GM19372 (cell line): ENCODE measurements at regions not wholly inside any gene's neighbourhood (a gene's known extent, or its start where the extent isn't known, plus 50 kb on each side); places are given as distances from the start of the nearest gene placed in this dataset.

Experiments used
- ATAC-seq: cut with Tn5 transposase; IDR thresholded peaks from one replicate; pipeline ENCODE4 v1.9.1; 2021; ENCODE audit warnings: mild to moderate bottlenecking, low read depth, moderate library complexity; ENCODE audit not compliant: unreplicated experiment

DNA sequence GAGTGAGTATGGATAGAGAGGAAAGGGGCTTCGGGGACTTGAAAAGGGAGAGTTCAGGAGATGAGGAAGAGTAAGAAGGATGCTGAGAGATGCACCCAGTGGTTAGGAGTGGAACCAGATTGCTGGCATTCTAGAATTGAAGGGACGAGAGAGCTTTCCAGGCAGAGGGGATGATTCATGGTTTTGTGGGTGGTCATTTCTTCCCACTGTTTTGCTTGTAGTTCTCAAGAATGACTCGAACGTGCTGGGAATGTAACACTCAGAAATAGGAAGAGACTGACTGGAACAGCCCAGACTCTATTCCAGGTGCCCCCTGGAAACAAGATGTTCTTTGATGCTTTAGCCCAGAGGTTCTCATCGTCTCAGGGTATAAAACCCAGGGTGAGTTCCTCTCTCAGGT lies 294.2 kb downstream of the ICE1 start:
- no peak for ATAC-seq

DNA sequence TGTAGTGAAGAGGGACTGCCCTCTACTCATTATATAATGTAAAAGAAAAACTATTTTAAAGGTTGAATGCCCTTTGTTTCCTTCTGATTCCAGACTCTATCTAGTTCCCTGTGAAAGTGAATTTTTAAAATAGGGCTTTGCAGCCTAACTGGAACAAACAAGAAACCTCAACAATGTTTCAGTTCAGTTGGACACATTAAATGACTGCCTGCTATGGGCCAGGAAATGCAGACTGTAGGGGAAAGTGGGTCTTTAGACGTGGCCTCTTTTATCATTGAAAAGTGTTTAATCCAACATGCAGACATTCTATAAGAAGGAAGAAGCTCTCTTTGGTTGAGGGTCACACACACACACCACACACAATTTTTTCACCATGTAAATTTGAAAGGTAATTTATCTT lies 289.1 kb downstream of the ICE1 start:
- no peak for ATAC-seq

DNA sequence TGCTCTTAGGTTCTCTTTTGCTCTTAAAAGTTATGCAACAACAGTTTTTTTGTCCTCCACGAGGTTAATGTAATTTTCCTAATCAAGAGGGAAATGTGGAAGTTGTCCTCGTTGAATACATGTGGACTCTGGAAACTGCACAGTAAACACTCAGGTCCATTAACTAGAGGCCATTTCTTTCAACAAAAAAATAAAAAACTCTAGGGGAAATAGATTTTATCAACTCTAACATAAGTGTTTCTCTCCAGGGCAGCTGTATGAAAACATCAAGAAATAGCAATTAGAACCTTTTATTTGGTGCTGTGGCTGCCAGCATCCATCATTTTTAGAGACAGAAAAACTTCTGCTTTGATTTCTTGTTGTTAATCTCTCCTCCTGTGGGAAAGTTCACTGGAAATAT lies 288.6 kb downstream of the ICE1 start:
- no peak for ATAC-seq

DNA sequence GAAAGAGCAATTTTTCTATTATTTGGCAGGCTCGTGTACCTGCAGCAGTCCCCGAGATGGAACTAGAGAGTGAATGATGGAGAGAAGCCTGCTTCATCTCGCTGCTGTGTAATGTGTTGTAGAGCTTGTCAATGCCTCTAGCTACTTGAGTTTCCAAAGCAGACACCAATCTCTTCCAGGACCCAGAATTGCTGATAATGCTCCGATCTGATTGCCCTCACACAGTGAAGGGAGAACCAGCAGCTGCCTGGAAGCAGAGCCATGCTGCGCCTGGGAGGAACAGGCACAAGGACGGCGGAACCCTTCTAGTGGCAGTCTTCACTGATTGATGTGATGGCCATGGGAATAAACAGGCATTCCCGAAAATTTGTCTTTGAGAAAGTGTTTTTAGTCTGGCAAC lies 288.0 kb downstream of the ICE1 start:
- ATAC-seq = no peak

DNA sequence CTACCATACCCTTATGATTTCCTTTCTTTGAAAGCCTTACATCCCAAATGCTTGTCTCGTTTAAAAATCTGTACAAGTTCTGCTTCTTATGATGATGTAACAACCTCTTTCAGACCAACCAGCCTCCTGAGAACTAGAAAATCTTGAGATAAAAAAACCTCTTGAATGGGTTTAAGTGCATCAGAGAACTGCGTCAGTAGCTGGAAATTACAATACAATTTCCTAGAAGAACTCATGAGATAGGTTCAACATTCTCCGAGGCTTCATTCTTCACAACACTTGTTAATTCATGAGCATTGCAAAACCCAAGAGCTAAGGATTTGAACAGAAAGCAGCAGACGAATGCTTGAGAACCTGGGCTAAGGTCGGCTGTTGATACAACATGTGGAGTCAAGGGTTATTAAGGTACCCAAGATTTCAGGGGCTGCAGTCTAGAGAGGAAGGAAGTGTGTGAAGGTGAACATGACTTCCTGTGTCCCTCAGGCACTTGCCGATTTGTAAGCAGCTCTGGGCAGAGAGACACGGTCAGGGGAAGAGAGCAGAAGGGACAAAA lies 286.0 kb downstream of the ICE1 start:
- ATAC-seq = no peak

DNA sequence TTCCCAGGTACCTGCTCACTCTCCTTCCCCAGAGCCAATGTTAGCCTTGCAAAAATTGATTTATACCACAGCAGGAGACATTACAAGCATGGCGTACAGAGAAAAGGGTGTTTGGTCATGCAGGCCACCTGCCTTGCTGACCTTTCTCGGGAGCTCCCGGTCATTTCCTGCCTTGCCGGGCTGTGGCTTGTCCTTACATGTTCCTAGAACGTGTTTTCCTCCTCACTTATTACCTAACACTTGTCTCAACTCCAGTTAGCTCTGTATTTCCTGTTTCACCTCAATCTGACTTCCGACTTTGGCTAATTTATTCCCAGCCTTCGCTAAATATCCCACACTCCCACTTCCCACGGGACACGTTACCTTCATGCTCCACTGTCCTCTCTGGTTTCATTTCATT lies 282.5 kb downstream of the ICE1 start:
- no peak for ATAC-seq

DNA sequence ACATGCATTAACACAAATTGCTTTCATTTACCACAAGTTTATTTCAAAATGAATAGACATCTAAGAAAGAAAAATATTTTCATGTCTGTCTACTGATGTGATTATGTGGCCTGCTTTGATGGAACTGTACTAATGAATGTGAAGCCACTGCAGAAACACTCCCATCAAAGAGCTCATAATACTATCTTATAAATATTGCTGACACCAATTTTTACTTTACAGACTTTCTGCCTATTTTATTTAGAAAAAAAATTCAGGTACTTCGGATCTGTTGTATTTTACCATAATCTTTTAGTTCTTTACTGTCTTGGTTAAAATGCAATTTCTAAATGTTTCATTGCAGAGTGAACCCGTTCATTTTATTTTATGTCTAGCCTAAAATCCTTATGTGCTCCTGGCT lies 281.9 kb downstream of the ICE1 start:
- no peak for ATAC-seq

DNA sequence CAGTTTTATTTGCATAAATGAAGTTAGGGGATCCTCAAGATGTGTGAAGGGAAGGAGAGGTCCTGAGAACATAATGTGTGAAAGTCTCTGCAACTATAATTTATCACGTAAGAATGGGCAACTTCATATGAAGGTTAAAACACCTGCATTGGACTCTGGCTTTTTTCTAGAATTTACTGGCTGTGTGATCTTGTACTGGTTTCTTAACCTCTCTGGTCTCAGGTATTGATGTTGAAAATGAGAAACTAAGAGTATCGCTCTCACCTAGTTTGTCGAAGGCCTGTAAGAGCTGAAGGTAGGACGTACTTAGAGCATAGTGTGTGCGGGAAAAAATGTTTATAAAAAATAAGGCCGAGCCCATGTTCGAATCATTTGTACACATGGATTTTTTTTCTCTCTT lies 280.5 kb downstream of the ICE1 start:
- no peak for ATAC-seq

DNA sequence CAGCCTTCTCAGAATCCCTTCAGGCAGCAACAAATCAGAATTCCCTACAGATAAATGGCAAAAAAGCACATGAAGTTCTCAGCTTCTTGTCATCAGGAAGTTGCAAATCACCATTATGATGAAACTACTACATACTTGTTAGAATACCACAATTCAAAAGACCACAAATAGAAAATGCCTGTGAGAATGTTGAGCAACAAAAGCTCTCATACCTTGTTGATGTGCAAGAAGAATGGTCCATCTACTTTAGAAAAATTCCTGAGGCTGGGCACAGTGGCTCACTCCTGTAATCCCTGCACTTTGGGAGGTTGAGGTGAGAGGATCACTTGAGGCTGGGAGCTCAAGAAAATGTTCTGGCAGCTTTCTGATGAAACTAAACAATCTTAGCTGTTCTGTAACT lies 278.1 kb downstream of the ICE1 start:
- no peak for ATAC-seq

DNA sequence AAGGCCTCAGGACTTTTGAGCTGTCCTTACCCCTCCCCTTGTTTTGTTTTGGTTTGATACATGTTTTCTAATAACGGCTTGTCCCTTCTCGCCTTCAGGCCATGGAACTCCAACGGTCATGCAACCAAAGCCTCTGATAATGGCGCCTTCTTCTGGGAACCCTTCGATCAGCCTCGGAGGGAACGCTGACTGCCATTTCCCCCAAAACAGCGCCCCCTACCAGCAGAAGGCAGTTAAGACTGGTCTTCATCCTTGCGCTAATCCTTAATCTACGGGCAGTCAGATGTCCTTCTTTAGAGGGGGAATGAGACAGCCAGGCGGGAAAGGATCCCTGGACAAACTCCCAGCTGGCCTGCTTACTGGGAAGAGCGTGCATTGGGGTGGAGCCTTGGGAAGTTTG lies 276.6 kb downstream of the ICE1 start:
- no peak for ATAC-seq

DNA sequence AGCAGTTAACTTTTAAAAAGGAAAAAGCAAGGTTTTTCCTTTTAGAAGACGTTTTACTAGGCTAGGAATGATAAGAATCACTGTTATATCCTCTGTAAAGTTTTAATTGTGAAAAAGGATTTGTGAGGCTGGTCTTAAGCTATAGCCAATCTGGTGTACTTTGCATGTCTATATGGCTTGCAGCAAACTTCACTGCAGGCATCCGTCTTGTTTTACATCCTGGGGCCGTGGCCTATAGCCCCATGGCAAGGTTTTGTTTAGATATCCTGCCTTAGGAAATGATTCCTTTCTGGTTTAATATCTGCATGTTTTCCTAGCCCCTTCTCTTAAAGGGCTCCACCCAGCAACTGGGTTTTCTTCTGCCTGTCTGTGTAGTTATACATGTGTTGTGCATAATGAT lies 272.8 kb downstream of the ICE1 start:
- no peak for ATAC-seq

DNA sequence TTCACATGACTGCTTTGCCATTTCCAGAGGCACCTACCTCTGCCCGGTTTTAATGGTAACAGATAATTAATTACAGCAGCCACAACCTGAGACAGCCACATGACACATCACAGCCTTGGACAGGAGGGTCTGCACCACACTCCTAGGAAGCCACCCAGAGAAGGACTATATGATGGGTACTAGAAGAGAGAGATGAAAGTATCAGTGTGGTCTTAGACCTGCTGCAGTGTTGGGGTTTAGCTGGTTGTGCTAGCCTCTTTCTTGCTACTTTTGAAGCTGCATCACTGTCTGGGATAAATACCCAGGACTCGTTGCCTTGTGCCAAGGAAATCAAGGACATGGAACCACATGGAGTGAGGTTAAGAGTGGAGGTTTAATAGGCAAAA lies 266.4 kb downstream of the ICE1 start:
- ATAC-seq = no peak

DNA sequence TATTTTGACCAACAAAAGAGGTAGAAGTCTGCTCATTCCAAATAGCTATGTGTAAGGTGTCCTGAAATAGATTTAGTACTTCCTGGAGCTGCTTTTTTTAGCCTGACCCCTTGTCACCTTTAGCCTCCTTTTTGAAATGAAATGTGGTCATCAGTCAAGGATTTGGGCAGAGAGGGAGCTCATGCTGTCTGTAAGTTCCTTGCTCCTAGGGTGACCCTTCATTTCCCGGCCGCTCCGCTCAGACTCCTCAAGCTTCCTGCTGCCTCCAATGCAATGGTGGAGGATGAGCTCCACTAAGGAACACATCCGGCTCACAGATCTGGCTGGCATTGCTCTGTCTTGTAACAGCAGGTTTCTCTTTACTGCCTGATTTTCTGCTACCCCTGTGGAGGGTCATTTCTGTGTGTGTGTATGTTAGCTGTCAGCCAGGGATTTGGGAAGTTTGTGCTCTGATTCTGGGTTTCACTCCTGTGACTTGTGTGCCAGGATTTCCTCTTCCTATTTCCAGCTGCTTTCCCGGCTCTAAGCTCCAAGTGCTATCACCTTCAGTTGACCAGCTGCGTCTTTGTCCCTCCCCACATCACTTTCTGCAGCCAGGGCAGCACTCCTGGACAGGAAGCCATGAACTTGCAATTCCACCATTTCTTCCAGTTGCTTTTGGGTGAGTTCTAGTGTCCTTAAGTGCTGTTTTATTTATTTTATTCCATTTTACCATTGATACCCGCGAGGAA lies 265.9 kb downstream of the ICE1 start:
- no peak for ATAC-seq

DNA sequence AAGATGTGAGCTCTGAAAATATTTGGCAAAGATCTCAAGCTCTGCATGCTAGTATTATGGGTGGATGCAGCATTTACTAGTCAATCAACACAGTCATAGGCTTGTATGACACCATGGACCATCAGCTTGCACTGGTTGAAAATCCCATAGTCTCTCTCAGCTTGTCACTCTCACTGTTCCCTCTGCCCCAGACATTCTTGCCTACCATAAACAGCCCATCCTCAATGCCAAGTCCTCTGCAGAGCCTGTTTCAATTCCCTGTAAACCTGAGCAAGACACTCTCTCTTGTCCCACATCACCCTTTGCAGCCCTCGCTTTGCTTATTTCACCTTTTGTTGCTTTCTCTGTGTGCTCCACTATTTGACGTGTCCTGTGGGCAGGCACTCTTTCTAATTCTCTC lies 264.6 kb downstream of the ICE1 start:
- ATAC-seq = no peak

DNA sequence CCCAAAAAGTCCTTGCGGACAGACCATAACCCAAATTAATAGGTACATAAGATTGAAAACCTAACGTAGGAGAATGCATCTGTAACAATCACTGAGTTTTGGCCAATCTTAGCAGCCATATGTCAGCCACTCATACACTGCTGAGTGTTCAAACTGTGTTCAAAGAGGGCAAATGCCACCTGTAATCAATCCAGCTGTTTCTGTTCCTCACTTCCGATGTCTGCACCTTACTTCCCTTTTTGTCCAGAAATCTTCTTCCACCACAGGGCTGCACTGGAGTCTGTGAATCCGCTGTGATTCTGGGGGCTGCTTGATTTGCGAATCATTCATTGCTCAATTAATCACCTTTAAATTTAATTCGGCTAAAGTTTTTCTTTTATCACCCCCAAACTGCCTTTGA lies 263.9 kb downstream of the ICE1 start:
- ATAC-seq = no peak

DNA sequence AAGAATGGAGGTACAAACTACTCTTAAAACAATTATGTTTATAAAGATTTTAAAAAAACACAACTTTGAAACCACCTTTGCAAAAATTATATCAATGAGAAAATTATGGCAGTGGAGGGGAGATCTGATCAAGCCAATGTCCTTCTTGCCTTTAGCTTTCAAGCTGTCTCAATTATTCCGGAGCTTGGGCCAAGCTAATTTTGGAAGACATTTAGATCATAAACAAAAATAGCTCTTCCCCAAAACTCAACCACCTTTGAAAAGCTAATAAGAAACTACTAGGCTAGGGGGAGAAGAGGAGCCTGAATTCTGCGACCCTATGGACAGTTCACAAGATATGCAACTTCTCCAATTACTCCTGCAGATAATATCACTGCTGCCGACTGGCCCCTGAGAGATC lies 263.3 kb downstream of the ICE1 start:
- ATAC-seq = no peak

DNA sequence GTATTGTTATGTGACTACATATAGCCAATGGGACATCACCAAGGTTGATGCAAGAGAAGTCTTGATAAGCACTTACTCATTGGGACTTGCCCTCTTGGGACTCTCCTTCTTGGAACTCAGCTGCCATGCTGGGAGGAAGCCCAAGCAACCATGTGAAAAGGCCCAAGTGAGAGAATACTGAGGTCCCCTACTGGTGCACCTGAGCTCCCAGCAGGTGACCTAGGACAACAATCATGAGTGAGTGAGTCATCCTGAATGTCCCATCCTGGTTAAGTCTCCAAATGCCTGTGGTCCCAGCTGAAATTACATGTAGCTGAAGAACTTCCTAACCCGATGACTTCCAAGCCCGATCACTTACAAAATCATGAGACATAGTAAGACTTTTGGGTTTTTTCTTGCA lies 260.7 kb downstream of the ICE1 start:
- no peak for ATAC-seq

DNA sequence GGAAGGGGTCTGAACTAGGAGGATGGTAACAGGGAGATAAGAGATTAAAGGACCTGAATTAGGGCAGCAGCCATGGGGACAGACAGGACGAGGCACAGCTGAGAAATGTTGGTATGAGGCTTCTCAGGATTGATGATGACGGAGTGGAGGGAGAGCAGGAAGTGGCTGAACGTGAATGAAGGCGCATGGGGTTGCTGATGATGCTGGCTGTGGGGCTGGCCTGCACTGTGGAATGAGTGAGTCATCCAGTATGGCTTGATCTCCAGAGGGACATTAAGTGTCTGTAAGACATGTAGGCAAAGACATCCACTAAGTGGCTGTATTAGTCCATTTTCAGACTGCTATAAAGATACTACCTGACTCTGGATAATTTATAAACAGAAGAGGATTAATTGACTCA lies 256.4 kb downstream of the ICE1 start:
- ATAC-seq = no peak

DNA sequence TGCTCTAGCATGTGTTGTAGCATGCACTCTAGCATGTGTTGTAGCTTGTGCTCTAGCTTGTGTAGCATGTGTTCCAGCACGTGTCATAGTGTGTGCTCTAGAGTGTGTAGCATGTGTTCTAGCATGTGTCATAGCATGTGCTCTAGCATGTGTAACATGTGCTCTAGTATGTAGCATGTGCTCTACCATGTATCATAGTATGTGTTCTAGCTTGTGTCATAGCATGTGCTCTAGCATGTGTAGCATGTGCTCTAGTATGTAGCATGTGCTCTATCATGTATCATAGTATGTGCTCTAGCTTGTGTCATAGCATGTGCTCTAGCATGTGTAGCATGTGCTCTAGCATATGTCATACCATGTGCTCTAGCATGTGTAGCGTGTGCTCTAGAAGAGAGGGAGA lies 255.3 kb downstream of the ICE1 start:
- ATAC-seq = no peak

DNA sequence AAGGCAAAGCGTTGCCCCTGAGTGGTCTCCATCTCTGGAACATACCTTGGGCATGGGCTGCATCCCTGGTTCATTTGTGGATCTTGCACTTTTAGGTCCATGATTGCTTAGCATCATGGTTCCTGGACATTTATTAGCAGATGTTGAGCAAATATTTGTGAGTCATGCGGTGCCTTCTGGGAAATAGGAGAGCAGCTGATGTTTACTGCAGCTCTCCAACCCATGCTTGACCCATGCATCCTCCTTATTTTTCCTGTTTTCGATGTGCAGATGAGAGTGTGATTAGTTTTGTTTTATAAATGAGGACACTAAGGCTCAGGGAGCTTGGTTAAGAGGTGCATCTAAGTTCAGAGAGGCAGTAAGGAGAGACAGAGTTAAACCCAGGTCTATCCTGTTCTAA lies 253.7 kb downstream of the ICE1 start:
- ATAC-seq = no peak

DNA sequence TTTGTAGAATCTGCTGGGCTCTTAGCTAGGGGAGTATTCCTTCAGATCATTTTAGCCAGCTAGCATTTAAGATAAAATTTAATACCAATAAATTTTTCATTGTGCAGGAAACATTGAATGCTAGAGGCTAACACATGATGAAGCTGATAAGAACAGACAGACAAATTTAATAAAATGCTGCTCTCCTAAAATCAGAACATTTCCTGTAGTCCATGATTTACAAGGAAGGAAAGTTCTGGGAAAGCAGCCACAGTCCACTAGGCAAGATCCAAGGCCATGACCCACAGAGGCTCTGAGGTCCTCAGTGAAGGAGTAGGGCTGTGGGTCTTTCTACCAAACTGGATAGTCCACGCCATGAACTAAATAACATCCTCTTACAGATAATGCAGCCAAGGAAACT lies 253.0 kb downstream of the ICE1 start:
- ATAC-seq = no peak

DNA sequence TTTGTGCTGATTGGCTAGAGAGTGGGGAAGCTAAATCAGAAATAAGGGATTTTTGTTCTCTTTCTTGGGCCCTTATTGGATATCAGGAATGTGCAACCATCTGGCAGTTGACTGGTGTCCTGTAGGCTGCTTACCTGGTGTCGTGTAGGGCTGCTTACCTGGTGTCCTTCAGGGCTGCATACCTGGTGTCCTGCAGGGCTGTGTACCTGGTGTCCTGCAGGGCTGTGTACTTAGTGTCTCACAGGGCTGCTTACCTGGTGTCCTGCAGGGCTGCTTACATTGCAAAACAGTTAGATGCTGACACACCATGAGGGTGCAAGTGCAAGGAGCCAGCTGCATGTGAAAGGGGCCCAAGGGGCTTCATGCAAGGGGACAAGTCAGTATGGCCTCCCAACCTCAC lies 249.3 kb downstream of the ICE1 start:
- ATAC-seq = no peak

DNA sequence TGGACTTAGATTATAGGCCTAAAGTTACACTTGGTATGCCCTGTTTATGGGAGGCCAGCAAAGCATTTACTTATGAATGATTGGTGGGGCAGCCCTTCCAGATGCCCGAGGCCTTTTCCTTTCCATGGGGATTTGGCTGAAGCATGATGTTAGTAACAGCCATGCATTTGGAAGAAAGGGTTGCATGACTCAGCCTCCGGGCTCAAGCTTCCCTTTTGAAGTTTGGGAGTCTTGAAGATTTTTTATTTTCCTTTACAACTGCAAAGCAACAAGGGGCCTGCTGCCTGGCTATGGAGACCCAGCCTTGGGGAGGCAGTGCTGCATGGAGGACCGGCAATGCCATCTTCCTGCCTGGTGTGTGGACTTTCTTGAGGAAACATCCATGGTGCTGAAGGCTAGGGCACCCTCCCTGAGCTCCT lies 244.7 kb downstream of the ICE1 start:
- ATAC-seq = no peak
